GM12873 (cell line): ENCODE measurements at regions not wholly inside any gene's neighbourhood (a gene's known extent, or its start where the extent isn't known, plus 50 kb on each side); places are given as distances from the start of the nearest gene placed in this dataset.

Source experiments
- TF ChIP-seq, protein P1 (sequence below): IDR thresholded peaks from 2 replicates; pipeline ENCODE4 v1.5.1; 2012; ENCODE audit warnings: low read depth, mild to moderate bottlenecking, moderate library complexity, low read length, control low read depth; ENCODE audit not compliant: insufficient read depth; ENCODE audit errors: missing control alignments

DNA sequence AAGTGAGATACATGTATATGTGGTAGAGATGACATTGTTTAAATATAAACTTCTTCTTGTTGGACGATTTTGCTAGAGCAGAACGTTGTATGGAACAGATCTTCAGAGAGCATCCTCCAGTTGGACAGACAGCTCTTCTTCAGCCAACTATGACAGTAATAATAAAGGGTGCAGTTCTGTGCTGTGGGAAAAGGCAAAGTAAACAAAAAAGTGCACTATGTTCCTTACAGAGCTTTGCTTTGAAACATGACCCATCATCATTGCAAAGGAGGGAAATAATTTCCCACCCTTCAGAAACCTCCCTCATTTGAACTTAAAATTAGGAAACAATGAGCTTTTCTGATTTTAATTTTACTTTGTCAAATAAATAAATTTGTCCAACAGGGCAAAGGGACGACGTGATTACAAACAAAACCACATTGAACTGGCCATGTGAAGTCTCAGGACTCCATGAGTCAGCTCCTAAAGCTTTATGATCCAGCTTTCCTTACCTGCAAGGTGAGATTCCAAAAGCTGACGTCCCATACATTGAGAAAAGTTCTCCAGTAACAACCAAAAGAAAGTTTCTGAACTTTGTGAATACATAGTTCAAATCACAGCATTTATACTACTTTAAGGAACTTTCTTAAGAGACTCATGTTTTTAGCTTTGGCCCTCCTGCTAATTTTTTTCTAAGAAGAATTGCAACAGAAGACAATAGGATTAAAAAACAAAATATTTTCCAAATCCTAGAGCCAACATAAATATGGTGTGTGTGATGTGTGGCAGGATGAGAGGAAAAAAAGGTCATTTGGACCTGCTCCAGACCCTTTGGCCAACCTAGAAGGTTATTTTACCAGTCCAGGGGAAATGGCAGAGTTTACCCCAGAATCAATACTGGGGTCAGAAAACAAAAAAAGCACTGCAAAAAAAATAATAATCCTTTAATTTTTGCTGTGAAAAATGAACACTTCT lies 565.4 kb upstream of the NRP1 start:
- TF ChIP-seq, protein P1, sequence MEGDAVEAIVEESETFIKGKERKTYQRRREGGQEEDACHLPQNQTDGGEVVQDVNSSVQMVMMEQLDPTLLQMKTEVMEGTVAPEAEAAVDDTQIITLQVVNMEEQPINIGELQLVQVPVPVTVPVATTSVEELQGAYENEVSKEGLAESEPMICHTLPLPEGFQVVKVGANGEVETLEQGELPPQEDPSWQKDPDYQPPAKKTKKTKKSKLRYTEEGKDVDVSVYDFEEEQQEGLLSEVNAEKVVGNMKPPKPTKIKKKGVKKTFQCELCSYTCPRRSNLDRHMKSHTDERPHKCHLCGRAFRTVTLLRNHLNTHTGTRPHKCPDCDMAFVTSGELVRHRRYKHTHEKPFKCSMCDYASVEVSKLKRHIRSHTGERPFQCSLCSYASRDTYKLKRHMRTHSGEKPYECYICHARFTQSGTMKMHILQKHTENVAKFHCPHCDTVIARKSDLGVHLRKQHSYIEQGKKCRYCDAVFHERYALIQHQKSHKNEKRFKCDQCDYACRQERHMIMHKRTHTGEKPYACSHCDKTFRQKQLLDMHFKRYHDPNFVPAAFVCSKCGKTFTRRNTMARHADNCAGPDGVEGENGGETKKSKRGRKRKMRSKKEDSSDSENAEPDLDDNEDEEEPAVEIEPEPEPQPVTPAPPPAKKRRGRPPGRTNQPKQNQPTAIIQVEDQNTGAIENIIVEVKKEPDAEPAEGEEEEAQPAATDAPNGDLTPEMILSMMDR: no peak

DNA sequence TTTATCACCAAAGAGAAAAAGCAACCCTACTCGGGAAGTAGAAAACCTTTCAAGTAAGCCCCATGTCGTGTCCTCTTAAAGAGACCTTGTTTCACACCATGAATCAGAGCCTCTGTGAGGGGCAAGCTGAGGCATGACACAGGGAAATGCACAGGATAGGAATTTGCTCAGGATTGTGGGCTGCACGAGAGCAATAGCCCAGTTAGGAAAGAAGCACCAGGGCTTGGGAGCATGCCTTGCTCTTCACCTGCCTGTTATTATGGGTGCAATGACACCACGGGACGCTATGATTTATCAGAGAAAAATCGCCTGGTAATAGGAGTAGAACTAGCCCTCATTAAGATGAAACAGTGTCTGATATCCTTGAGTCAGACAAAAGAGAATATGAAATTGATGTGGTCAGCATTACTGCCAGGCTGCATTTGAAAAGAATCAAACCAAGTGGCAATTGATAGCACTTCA lies 562.9 kb upstream of the NRP1 start:
- TF ChIP-seq, protein P1: no peak

DNA sequence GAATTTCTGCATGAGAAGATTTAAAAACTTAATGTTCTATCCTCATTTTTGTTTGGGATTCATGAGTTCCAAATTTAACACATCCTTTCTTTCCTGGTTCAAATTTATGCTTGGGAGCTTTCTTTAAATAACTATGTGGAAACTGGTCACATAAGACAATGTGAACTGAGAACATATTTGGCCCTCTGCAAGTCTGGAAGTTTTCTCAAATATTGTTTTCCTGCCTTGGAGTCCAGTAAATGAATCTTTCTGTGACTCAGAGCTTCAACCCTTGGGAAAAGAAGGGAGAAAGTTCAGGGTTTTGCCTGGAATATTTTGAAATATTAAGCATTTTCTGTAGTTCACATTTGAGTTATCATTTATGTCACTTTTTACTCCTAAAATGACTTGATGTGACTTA lies 559.0 kb upstream of the NRP1 start:
- TF ChIP-seq, protein P1: no peak

DNA sequence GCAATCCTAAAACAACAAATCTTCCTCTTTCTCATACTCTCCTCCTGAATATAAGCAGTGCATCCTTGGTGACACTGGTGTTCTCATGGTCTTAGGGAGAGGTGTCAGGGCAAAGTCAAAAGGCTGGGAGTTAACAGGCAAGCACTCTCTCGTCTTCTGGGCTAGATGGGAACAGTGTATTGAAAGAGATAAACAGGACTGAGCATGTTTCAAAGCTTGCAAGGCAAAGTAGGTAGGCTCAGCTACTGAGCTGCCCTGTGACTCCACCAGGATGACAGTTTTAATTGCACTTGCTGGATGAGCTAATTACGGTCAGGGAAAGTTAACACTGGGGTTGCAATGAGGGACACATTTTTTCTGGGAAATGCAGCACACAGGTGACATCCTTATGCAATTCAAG lies 554.9 kb upstream of the NRP1 start:
- TF ChIP-seq, protein P1: no peak

DNA sequence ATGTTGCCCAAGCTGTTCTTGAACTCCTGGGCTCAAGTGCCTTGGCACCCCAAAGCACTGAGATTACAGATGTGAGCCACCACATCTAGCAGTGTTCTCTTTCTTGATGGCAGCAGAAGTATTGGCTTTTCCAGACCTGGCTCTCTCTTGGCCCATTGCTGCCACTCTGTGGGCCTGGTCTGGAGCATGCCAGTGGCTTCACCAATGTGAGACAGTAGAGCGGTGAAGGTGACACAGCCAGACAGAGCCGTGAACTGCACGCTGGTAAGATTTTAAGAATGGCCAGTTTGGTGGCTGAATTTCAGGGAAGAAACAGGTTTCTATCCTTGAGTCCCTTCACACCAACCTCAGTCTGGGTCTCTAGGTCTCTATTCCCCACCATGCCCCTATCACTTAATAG lies 552.7 kb upstream of the NRP1 start:
- TF ChIP-seq, protein P1: no peak

DNA sequence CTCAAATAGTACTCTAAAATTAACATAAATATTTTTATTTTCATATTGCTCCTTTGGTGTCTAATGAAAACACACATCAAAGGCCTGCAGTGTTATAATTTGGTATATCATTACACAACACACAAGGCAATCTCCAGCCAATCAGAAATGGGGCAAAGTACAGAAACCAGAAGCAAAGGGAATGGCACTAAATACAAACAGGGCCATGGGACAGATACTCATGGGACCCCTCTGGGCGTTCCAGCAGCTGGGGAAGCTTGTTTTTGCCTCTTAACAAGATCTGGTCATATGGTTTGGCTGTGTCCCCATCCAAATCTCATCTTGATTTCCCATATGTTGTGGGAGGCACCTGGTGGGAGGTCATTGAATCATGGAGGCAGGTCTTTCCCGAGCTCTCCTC lies 551.8 kb upstream of the NRP1 start:
- TF ChIP-seq, protein P1: no peak

DNA sequence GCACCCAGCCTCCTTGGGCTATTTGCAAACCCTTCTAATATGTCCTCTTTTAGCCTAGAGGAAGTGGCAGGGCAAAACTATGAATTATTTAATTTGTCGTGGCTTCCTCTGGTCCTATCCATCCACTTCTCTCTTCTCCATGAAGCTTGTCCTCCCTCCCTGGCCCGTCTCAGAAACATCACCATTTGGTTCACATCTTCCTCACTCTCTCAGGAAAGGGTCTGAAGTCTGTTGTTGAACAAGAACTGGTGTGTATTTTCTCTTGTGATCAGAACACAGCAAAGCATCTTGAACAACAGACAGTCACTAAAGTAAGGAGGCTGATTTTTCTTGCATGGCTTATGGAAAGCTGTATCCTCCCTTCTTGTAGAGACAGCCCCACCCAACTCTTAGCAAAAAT lies 550.1 kb upstream of the NRP1 start:
- TF ChIP-seq, protein P1: no peak
